ENCODE measurements at regions not wholly inside any gene's neighbourhood (a gene's known extent, or its start where the extent isn't known, plus 50 kb on each side); places are given as distances from the start of the nearest gene placed in this dataset.

DNA sequence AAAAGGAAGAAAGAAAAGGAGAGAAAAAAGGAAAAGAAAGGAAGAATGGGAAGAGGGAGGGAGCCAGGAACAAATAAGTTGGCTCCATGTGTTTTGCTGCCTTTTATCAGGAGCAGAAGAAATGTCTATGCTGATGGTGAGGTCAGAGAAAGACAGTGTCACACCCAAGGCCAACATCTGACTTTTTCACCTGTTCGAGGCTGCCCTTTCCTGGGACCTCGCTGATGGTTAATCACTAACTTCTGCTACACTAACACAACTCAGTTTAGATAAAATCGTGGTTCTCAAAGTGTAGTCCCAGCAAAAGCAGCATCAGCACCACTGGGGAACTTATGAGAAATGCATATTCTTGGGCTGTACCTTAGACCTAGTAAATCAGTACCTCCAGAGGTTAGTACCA, 88.2 kb upstream of the FER start:
- no peak for DNase-seq
- Mint-ChIP-seq H3K4me3 (no peak overlapping the region), H3K4me1 (ENCODE audit: low read depth) (no peaks in the 10 kb centered on the region), H3K27ac (no peak overlapping the region), H3K36me3 (ENCODE audit: low read depth) (no peaks in the 10 kb centered on the region), H3K27me3 (peaks cover 18% of the 10 kb centered on the region), H3K9me3 (no peaks in the 10 kb centered on the region)
- ChIA-PET CTCF (no interaction called here), POLR2A (no interaction called here)
- H3K27me3 ChIP-seq (ENCODE audit: control insufficient read depth in 1 of 2, insufficient read depth in 2 of 2, low read length in 2 of 2), result peaks cover 0 to 5% of the 10 kb centered on the region in 2 experiments
- no peak overlapping the region for H3K4me3 ChIP-seq (ENCODE audit: low read length)
- H3K4me1 ChIP-seq (ENCODE audit: insufficient read depth, low read length), result no peaks in the 10 kb centered on the region
- H3K36me3 ChIP-seq (ENCODE audit: insufficient read depth, low read length), result no peaks in the 10 kb centered on the region
- H3K9me3 ChIP-seq (ENCODE audit: control insufficient read depth in 1 of 2, insufficient read depth in 1 of 2, low read length in 2 of 2), result no peaks in the 10 kb centered on the region
- intact Hi-C loops (cut with DNase I, micrococcal nuclease), result no loop called here
- TF ChIP-seq, protein P1, sequence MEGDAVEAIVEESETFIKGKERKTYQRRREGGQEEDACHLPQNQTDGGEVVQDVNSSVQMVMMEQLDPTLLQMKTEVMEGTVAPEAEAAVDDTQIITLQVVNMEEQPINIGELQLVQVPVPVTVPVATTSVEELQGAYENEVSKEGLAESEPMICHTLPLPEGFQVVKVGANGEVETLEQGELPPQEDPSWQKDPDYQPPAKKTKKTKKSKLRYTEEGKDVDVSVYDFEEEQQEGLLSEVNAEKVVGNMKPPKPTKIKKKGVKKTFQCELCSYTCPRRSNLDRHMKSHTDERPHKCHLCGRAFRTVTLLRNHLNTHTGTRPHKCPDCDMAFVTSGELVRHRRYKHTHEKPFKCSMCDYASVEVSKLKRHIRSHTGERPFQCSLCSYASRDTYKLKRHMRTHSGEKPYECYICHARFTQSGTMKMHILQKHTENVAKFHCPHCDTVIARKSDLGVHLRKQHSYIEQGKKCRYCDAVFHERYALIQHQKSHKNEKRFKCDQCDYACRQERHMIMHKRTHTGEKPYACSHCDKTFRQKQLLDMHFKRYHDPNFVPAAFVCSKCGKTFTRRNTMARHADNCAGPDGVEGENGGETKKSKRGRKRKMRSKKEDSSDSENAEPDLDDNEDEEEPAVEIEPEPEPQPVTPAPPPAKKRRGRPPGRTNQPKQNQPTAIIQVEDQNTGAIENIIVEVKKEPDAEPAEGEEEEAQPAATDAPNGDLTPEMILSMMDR (IDR thresholded peaks at IDR 0.05), result no peak
- H3K27ac ChIP-seq (ENCODE audit: low read depth in 1 of 2, low read length in 2 of 2), result no peak overlapping the region
- ATAC-seq (ENCODE audit: poor library complexity), result no peak

DNA sequence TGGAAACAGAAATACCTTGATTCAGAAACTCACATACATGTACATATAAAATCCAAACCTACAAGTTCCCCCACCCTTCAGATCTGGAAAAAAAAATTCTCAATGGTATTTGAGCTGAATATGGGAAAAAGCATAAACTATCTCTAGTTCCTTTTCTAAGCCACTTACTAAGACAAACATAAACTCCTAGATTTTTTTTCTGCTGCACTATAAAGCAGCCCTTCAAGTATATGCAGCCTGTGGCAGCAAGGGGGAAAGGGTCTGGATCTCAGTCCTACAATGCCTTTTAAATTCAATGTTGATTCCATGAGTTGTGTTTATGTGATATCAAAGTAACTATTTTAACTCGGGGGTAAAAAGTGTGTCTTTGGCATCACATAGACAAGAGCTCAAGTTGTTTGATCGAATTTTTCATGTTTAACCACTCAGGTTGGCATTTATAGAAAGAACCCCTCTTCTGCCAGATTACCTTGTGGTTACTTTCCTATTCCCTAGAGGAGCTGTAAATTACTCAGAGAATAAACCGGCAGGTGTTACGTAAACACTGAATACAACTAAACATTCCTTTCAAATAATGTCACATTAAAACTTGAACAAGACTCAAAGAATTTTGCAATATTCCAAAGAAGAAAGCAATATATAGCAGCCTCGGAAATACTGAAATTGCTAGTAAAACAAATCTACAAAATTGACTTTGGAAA, 91.8 kb upstream of the FER start:
- H3K9me3 Mint-ChIP-seq, result no peaks in the 10 kb centered on the region
- no peaks in the 10 kb centered on the region for H3K9me3 ChIP-seq (ENCODE audit: control insufficient read depth in 1 of 2, insufficient read depth in 1 of 2, low read length in 2 of 2)
- peaks cover 5 to 6% of the 10 kb centered on the region in 2 experiments for H3K27me3 ChIP-seq (ENCODE audit: control insufficient read depth in 1 of 2, insufficient read depth in 2 of 2, low read length in 2 of 2)
- ATAC-seq (ENCODE audit: poor library complexity) (no peak), DNase-seq (no peak)
- H3K27ac Mint-ChIP-seq, result no peak overlapping the region
- no peaks in the 10 kb centered on the region for H3K36me3 Mint-ChIP-seq (ENCODE audit: low read depth)
- TF ChIP-seq, protein P1 (IDR thresholded peaks at IDR 0.05), result no peak
- no peaks in the 10 kb centered on the region for H3K4me1 ChIP-seq (ENCODE audit: insufficient read depth, low read length)
- ChIA-PET POLR2A (no interaction called here), CTCF (no interaction called here)
- H3K27me3 Mint-ChIP-seq, result peaks cover 18% of the 10 kb centered on the region
- H3K4me3 ChIP-seq (ENCODE audit: low read length), result no peak overlapping the region
- H3K36me3 ChIP-seq (ENCODE audit: insufficient read depth, low read length), result no peaks in the 10 kb centered on the region
- no peak overlapping the region for H3K4me3 Mint-ChIP-seq
- intact Hi-C loops (cut with DNase I, micrococcal nuclease), result no loop called here
- no peaks in the 10 kb centered on the region for H3K4me1 Mint-ChIP-seq (ENCODE audit: low read depth)
- H3K27ac ChIP-seq (ENCODE audit: low read depth in 1 of 2, low read length in 2 of 2), result no peak overlapping the region

DNA sequence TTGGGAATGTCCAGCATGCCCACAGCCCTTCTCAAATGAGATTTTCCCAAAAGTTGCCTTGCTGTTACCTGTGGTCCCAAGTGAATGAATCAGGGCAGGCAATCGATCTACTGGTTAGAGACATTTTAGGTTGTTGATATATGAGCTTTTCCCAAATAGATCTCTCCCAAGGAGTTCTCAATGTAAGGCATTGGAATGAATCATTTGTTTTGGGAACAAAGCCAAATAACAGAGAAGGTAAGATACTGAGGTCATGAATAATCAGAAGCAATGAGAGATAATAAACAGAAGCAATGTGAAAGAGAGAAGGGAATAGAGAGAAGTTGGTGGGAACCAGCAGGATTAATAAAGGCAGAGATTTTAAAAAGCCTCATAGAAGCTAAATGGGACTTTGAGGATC, 93.6 kb upstream of the FER start:
- DNase-seq (no peak), ATAC-seq (ENCODE audit: poor library complexity) (no peak)
- no peaks in the 10 kb centered on the region for H3K9me3 ChIP-seq (ENCODE audit: control insufficient read depth in 1 of 2, insufficient read depth in 1 of 2, low read length in 2 of 2)
- TF ChIP-seq, protein P1 (IDR thresholded peaks at IDR 0.05), result no peak
- no peaks in the 10 kb centered on the region for H3K36me3 Mint-ChIP-seq (ENCODE audit: low read depth)
- CTCF ChIA-PET, result no interaction called here
- no peaks in the 10 kb centered on the region for H3K9me3 Mint-ChIP-seq
- no peaks in the 10 kb centered on the region for H3K36me3 ChIP-seq (ENCODE audit: insufficient read depth, low read length)
- H3K4me1 Mint-ChIP-seq (ENCODE audit: low read depth), result no peaks in the 10 kb centered on the region
- peaks cover 5 to 6% of the 10 kb centered on the region in 2 experiments for H3K27me3 ChIP-seq (ENCODE audit: control insufficient read depth in 1 of 2, insufficient read depth in 2 of 2, low read length in 2 of 2)
- no peaks in the 10 kb centered on the region for H3K4me1 ChIP-seq (ENCODE audit: insufficient read depth, low read length)
- no peak overlapping the region for H3K4me3 Mint-ChIP-seq
- no peak overlapping the region for H3K27ac ChIP-seq (ENCODE audit: low read depth in 1 of 2, low read length in 2 of 2)
- no peak overlapping the region for H3K4me3 ChIP-seq (ENCODE audit: low read length)
- H3K27me3 Mint-ChIP-seq, result peaks cover 7% of the 10 kb centered on the region
- intact Hi-C loops (cut with DNase I, micrococcal nuclease), result no loop called here
- POLR2A ChIA-PET, result no interaction called here
- no peak overlapping the region for H3K27ac Mint-ChIP-seq

Measured in CD4-positive, alpha-beta T cell (primary cell).